ENCODE measurements at regions not wholly inside any gene's neighbourhood (a gene's known extent, or its start where the extent isn't known, plus 50 kb on each side); places are given as distances from the start of the nearest gene placed in this dataset.
"Not testable (repeated sequence)": the region's sequence is repeated elsewhere in the genome, so short reads cannot be mapped to it uniquely, and the experiment has no call there.

- H3K9me3 ChIP-seq (replicated peaks), result peaks cover 2% of the 10 kb centered on the region
- no peak overlapping the region for H3K4me3 ChIP-seq
- intact Hi-C loops (cut with micrococcal nuclease), result no loop called here
- no peak for DNase-seq
- no peaks in the 10 kb centered on the region for H3K4me1 ChIP-seq
- no peaks in the 10 kb centered on the region for H3K36me3 ChIP-seq
- peaks cover 44% of the 10 kb centered on the region for H3K27me3 ChIP-seq (ENCODE audit: low read depth)
- no peak overlapping the region for H3K27ac ChIP-seq (replicated peaks)
- TF ChIP-seq CTCF (IDR thresholded peaks at IDR 0.05; ENCODE audit: borderline replicate concordance), result no peak
Measured at GRCh38 chr3:132136334-132136716, 101.5 kb upstream of the CPNE4 start.

- H3K27ac ChIP-seq (replicated peaks); H3K9me3 ChIP-seq (replicated peaks); H3K4me3 ChIP-seq; intact Hi-C loops (cut with micrococcal nuclease); DNase-seq; H3K4me1 ChIP-seq; H3K36me3 ChIP-seq: not testable (repeated sequence)
- peaks cover 41% of the 10 kb centered on the region for H3K27me3 ChIP-seq (ENCODE audit: low read depth)
Measured at GRCh38 chr3:132136902-132137301, 102.1 kb upstream of the CPNE4 start.

DNA sequence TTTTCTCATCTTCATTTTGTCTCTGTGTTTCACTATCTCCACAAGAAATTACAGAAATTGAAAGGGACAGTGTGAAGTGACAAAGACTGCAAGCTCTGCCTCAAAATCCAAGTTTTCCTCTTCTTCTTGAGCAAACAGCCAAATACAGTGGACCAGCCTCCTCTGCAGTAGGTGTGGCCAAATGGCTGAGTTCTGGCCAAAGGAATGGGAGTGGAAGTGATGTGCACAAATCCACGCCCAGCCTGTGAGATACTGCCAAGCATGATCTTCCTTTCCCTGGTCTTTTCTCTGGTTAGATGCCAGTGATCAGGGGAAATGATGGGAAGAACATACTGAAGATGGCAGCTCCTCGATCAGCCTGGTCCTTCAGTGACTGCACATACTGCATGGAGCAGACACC is 111.0 kb upstream of the CPNE4 start:
- Histone ChIP-seq H3K4me1 (no peaks in the 10 kb centered on the region), H3K4me3 (no peak overlapping the region), H3K27me3 (ENCODE audit: low read depth) (peaks cover 3% of the 10 kb centered on the region), H3K9me3 (replicated peaks) (no peaks in the 10 kb centered on the region), H3K27ac (replicated peaks) (no peak overlapping the region), H3K36me3 (no peaks in the 10 kb centered on the region)
- TF ChIP-seq CTCF (IDR thresholded peaks at IDR 0.05; ENCODE audit: borderline replicate concordance), result no peak
- no peak for DNase-seq
- intact Hi-C loops (cut with micrococcal nuclease), result no loop called here

- TF ChIP-seq CTCF (IDR thresholded peaks at IDR 0.05; ENCODE audit: borderline replicate concordance), result no peak
- intact Hi-C loops (cut with micrococcal nuclease), result no loop called here
- DNase-seq, result no peak
- H3K4me1 ChIP-seq, result no peaks in the 10 kb centered on the region
- H3K27me3 ChIP-seq (ENCODE audit: low read depth), result peaks cover 10% of the 10 kb centered on the region
- H3K27ac ChIP-seq (replicated peaks), result no peak overlapping the region
- no peaks in the 10 kb centered on the region for H3K9me3 ChIP-seq (replicated peaks)
- H3K4me3 ChIP-seq, result no peak overlapping the region
- H3K36me3 ChIP-seq, result no peaks in the 10 kb centered on the region
Measured at GRCh38 chr3:132154619-132155018, 119.8 kb upstream of the CPNE4 start.

- no peaks in the 10 kb centered on the region for H3K4me1 ChIP-seq
- TF ChIP-seq CTCF (IDR thresholded peaks at IDR 0.05; ENCODE audit: borderline replicate concordance), result no peak
- peaks cover 6% of the 10 kb centered on the region for H3K27me3 ChIP-seq (ENCODE audit: low read depth)
- no peaks in the 10 kb centered on the region for H3K9me3 ChIP-seq (replicated peaks)
- intact Hi-C loops (cut with micrococcal nuclease), result no loop called here
- no peak overlapping the region for H3K4me3 ChIP-seq
- H3K27ac ChIP-seq (replicated peaks), result no peak overlapping the region
- H3K36me3 ChIP-seq, result no peaks in the 10 kb centered on the region
- DNase-seq, result no peak
Measured at GRCh38 chr3:132159145-132159544, 124.3 kb upstream of the CPNE4 start.

DNA sequence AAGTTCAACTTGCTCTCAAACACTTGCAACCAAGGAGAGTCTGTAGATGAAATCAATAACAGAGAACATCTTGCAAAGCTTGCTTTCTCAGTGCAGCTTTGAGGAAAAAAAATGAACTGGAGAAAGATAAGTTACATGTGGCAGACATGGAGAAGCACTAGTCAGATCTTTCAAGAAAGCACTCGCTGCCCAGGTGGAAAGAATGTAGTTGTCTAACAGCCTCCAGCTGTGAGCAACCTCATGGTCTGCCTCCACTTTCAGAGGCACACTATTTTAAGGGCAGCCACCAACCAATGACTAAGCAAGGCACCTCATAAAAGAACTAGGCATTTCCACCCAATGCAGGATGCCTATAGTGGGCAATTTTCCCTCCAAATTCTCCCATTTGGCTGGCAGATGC is 125.4 kb upstream of the CPNE4 start:
- Histone ChIP-seq H3K36me3 (no peaks in the 10 kb centered on the region), H3K4me1 (no peaks in the 10 kb centered on the region), H3K27ac (replicated peaks) (no peak overlapping the region), H3K27me3 (ENCODE audit: low read depth) (peaks cover 6% of the 10 kb centered on the region), H3K9me3 (replicated peaks) (no peaks in the 10 kb centered on the region), H3K4me3 (no peak overlapping the region)
- intact Hi-C loops (cut with micrococcal nuclease), result no loop called here
- no peak for DNase-seq
- TF ChIP-seq CTCF (IDR thresholded peaks at IDR 0.05; ENCODE audit: borderline replicate concordance), result no peak

Measured in left ventricle myocardium inferior (tissue), 1 donor.